HUDEP-2 (cell line): ENCODE measurements at regions not wholly inside any gene's neighbourhood (a gene's known extent, or its start where the extent isn't known, plus 50 kb on each side); places are given as distances from the start of the nearest gene placed in this dataset.
"Not testable (repeated sequence)": the region's sequence is repeated elsewhere in the genome, so short reads cannot be mapped to it uniquely, and the experiment has no call there.

Experiments
- DNase-seq, 76 experiments: peaks; one replicate each; lab custom pipeline; 2025; ENCODE audit not compliant: unreplicated experiment in 76 of 76; lab: John Stamatoyannopoulos, UW

- no peak for DNase-seq
Measured at GRCh38 chr2:6089474-6089873, 397.3 kb downstream of the SOX11 start.

- DNase-seq: no peak
Measured at GRCh38 chr2:6103372-6103771, 411.2 kb downstream of the SOX11 start.

- DNase-seq: peak in 3 of 76 experiments; percentile 1 to 5 (median 1)
Measured at GRCh38 chr2:6103949-6104348, 411.8 kb downstream of the SOX11 start.

- DNase-seq: no peak
Measured at GRCh38 chr2:6107290-6107689, 415.1 kb downstream of the SOX11 start.

GRCh38 chr2:6109831-6110230, 417.6 kb downstream of the SOX11 start:
- DNase-seq: no peak

- no peak for DNase-seq
Measured at GRCh38 chr2:6111781-6112261, 419.6 kb downstream of the SOX11 start.

- no peak for DNase-seq
Measured at GRCh38 chr2:6113786-6114185, 421.6 kb downstream of the SOX11 start.

- no peak for DNase-seq
Measured at GRCh38 chr2:6127718-6128117, 435.5 kb downstream of the SOX11 start.

GRCh38 chr2:6139142-6139541, 447.0 kb downstream of the SOX11 start:
- DNase-seq: no peak

GRCh38 chr2:6139916-6140315, 447.7 kb downstream of the SOX11 start:
- DNase-seq: no peak

- DNase-seq: no peak
Measured at GRCh38 chr2:6140509-6140908, 448.3 kb downstream of the SOX11 start.

GRCh38 chr2:6143812-6144211, 451.6 kb downstream of the SOX11 start:
- DNase-seq: no peak

- not testable (repeated sequence) for DNase-seq
Measured at GRCh38 chr2:6147215-6147614, 455.0 kb downstream of the SOX11 start.

GRCh38 chr2:6148882-6149281, 456.7 kb downstream of the SOX11 start:
- no peak for DNase-seq

- no peak for DNase-seq
Measured at GRCh38 chr2:6159606-6160005, 467.4 kb downstream of the SOX11 start.

- DNase-seq: no peak
Measured at GRCh38 chr2:6163932-6164331, 471.7 kb downstream of the SOX11 start.

GRCh38 chr2:6164986-6165747, 473.0 kb downstream of the SOX11 start:
- no peak for DNase-seq

GRCh38 chr2:6167592-6168138, 475.5 kb downstream of the SOX11 start:
- DNase-seq: no peak

GRCh38 chr2:6168485-6168884, 476.3 kb downstream of the SOX11 start:
- no peak for DNase-seq

GRCh38 chr2:6171294-6171693, 479.1 kb downstream of the SOX11 start:
- no peak for DNase-seq

- no peak for DNase-seq
Measured at GRCh38 chr2:6177811-6178210, 485.6 kb downstream of the SOX11 start.

- DNase-seq: no peak
Measured at GRCh38 chr2:6181525-6181924, 489.3 kb downstream of the SOX11 start.
